ENCODE measurements at regions not wholly inside any gene's neighbourhood (a gene's known extent, or its start where the extent isn't known, plus 50 kb on each side); places are given as distances from the start of the nearest gene placed in this dataset.

GRCh38 chr3:193943200-193943599 is 192.7 kb upstream of the HES1 start:
- H3K27ac ChIP-seq = no peak overlapping the region
- ChIA-PET CTCF (no interaction called here), POLR2A (ENCODE audit: low non-redundant PET) (no interaction called here)
- DNase-seq (ENCODE audit: low spot score) = no peak
- no peak for TF ChIP-seq CTCF (conservative IDR thresholded peaks at IDR 0.05; ENCODE audit: low read depth)

DNA sequence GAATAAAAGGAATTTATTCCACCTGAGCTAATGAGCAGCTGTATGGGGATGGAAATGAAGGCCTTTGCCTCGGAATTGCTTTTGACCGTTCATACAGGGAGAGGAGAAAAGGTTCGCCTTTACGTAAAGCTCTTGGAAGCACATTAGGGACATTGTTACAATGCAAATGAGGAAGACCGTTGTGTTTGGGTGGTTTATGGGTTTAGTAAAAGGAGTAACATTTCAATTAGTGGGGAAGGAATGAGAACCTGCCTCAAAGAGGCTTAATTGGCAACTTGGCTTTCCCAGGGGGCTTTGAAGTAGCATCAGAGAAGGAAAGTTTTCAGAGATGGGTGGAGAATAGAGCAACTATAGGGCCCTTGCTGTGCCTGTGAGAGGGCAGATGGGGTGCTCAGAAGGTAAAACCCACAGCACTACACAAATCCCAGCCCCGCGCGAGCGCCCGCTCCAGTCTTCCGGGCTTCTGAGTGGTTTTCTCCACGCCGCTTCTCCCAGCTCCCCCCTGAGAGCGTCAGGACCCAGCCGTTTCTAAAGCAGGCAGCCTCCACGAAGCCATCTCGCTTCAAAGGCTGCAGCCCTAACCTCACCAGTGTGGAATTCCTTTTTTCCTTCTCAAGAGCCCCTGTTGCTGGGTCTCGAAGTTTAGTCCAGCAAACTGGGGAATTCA is 192.0 kb upstream of the HES1 start:
- TF ChIP-seq CTCF (conservative IDR thresholded peaks at IDR 0.05; ENCODE audit: low read depth) = no peak
- CTCF ChIA-PET = no interaction called here
- no peak for DNase-seq (ENCODE audit: low spot score)
- POLR2A ChIA-PET (ENCODE audit: low non-redundant PET) = no interaction called here
- no peak overlapping the region for H3K27ac ChIP-seq

GRCh38 chr3:193944518-193944884 is 191.4 kb upstream of the HES1 start:
- POLR2A ChIA-PET (ENCODE audit: low non-redundant PET) = no interaction called here
- no peak for DNase-seq (ENCODE audit: low spot score)
- TF ChIP-seq CTCF (conservative IDR thresholded peaks at IDR 0.05; ENCODE audit: low read depth) = no peak
- CTCF ChIA-PET = no interaction called here
- no peak overlapping the region for H3K27ac ChIP-seq

DNA sequence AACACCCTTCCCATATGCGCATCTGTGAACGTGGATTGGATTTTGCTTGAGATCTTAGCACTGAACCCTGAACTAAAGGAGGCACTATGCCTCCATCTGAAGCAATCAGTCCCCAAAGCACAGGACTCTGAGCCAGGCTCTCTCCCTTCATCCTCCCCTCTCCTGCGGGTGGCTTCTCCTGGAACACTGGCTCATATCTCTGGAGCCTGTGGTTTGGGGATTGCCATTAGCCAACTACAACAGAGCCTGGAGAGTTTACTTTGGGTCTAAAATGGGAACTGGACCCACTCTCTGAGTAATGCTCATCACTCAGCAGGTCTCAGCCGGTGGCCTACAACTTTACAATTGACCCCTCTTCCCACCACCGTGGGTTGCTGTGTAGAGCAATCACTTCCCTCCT is 190.8 kb upstream of the HES1 start:
- ChIA-PET POLR2A (ENCODE audit: low non-redundant PET) (no interaction called here), CTCF (interaction anchor here (0.6 kb wide), 1 partner anchor 96 kb away, joined by 4 read pairs; no protein-coding TSS in a partner anchor)
- no peak for TF ChIP-seq CTCF (conservative IDR thresholded peaks at IDR 0.05; ENCODE audit: low read depth)
- no peak overlapping the region for H3K27ac ChIP-seq
- no peak for DNase-seq (ENCODE audit: low spot score)

GRCh38 chr3:193946945-193947344 is 189.0 kb upstream of the HES1 start:
- no peak for DNase-seq (ENCODE audit: low spot score)
- ChIA-PET POLR2A (ENCODE audit: low non-redundant PET) (no interaction called here), CTCF (interaction anchor here (0.6 kb wide), 1 partner anchor 259 kb away, joined by 3 read pairs; no protein-coding TSS in a partner anchor)
- no peak overlapping the region for H3K27ac ChIP-seq
- TF ChIP-seq CTCF (conservative IDR thresholded peaks at IDR 0.05; ENCODE audit: low read depth) = no peak

- no peak overlapping the region for H3K27ac ChIP-seq
- POLR2A ChIA-PET (ENCODE audit: low non-redundant PET) = no interaction called here
- no peak for DNase-seq (ENCODE audit: low spot score)
- CTCF ChIA-PET = no interaction called here
- TF ChIP-seq CTCF (conservative IDR thresholded peaks at IDR 0.05; ENCODE audit: low read depth) = no peak
Measured at GRCh38 chr3:193947596-193947995, 188.4 kb upstream of the HES1 start.

Data from RWPE1 (cell line).